WTC11 (cell line): ENCODE measurements at regions not wholly inside any gene's neighbourhood (a gene's known extent, or its start where the extent isn't known, plus 50 kb on each side); places are given as distances from the start of the nearest gene placed in this dataset.

Experiments
- ATAC-seq: fragments of 200-7000 bp; cut with Tn5 transposase; 2 replicates; pipeline ENCODE4 v1.10.0; 2021; ENCODE audit warnings: mild to moderate bottlenecking, moderate library complexity
- CTCF ChIA-PET: fragments of 300-600 bp; sonication (Branson Sonifier 250); formaldehyde crosslinking; loops from one replicate; lab custom pipeline; 2021; ENCODE audit warnings: antibody characterized with exemption; lab: Charles Lee
- POLR2A ChIA-PET: fragments of 350-600 bp; sonication (Branson Sonifier 250); formaldehyde crosslinking; loops from one replicate; lab custom pipeline; 2021; ENCODE audit warnings: antibody characterized with exemption; lab: Charles Lee
- DNase-seq: peaks from one replicate; pipeline ENCODE4 v3.0.0; 2021; ENCODE audit warnings: low spot score
- H3K27ac Mint-ChIP-seq: 2 replicates; pipeline ENCODE4 v1.8.0; 2021; ENCODE audit warnings: mixed read lengths
- H3K27me3 Mint-ChIP-seq: 2 replicates; pipeline ENCODE4 v1.8.0; 2021; ENCODE audit warnings: low read depth, mild to moderate bottlenecking, moderate library complexity, mixed read lengths
- H3K36me3 Mint-ChIP-seq: 2 replicates; pipeline ENCODE4 v1.8.0; 2021; ENCODE audit warnings: mixed read lengths
- H3K4me1 Mint-ChIP-seq: 2 replicates; pipeline ENCODE4 v1.8.0; 2022; ENCODE audit warnings: mixed read lengths
- H3K4me3 Mint-ChIP-seq: 2 replicates; pipeline ENCODE4 v1.8.0; 2021; ENCODE audit warnings: mild to moderate bottlenecking, moderate library complexity, mixed read lengths
- H3K9me3 Mint-ChIP-seq: 2 replicates; pipeline ENCODE4 v1.8.0; 2021; ENCODE audit warnings: mixed read lengths
- AR ChIP-seq: fragments of 250-450 bp; sonication (Bioruptor Pico); IDR thresholded peaks from 2 replicates; pipeline ENCODE4 v1.9.0; 2021; ENCODE audit warnings: mild to moderate bottlenecking
- GTF2I ChIP-seq: fragments of 250-450 bp; sonication (Bioruptor Pico); conservative IDR thresholded peaks from 2 replicates; pipeline ENCODE4 v1.4.0; 2021; ENCODE audit warnings: mild to moderate bottlenecking
- IRF2 ChIP-seq: sonication (generic); formaldehyde crosslinking; IDR thresholded peaks from 2 replicates; pipeline ENCODE4 v1.8.0; 2022; ENCODE audit warnings: low read depth, missing genetic modification reagents, borderline replicate concordance
- JAZF1 ChIP-seq: fragments of 250-450 bp; sonication (Bioruptor Pico); IDR thresholded peaks from 2 replicates; pipeline ENCODE4 v1.9.0; 2021; ENCODE audit warnings: moderate library complexity, mild to moderate bottlenecking, inconsistent platforms
- MAX ChIP-seq: sonication (generic); formaldehyde crosslinking; IDR thresholded peaks from 2 replicates; pipeline ENCODE4 v1.8.0; 2022; ENCODE audit warnings: mild to moderate bottlenecking, missing genetic modification reagents
- MXD4 ChIP-seq: fragments of 250-450 bp; sonication (Bioruptor Pico); IDR thresholded peaks from 2 replicates; pipeline ENCODE4 v1.8.0; 2021; ENCODE audit warnings: mild to moderate bottlenecking, moderate library complexity, borderline replicate concordance
- NFATC4 ChIP-seq: fragments of 250-450 bp; sonication (Bioruptor Pico); IDR thresholded peaks from 2 replicates; pipeline ENCODE4 v1.9.0; 2021; ENCODE audit warnings: mild to moderate bottlenecking
- NR1H2 ChIP-seq: sonication (generic); formaldehyde crosslinking; IDR thresholded peaks from 2 replicates; pipeline ENCODE4 v1.9.0; 2021; ENCODE audit warnings: mild to moderate bottlenecking, moderate library complexity, missing genetic modification reagents
- PRDM15 ChIP-seq: sonication (generic); formaldehyde crosslinking; IDR thresholded peaks from 2 replicates; pipeline ENCODE4 v1.8.0; 2022; ENCODE audit warnings: missing genetic modification reagents
- PREB ChIP-seq: sonication (generic); formaldehyde crosslinking; IDR thresholded peaks from 2 replicates; pipeline ENCODE4 v1.8.1; 2022; ENCODE audit warnings: mild to moderate bottlenecking, missing genetic modification reagents, moderate library complexity, borderline replicate concordance
- SOX15 ChIP-seq: fragments of 250-450 bp; sonication (Bioruptor Pico); IDR thresholded peaks from 2 replicates; pipeline ENCODE4 v1.9.0; 2021; ENCODE audit warnings: mild to moderate bottlenecking
- TEAD1 ChIP-seq: sonication (generic); formaldehyde crosslinking; IDR thresholded peaks from 2 replicates; pipeline ENCODE4 v1.8.0; 2022; ENCODE audit warnings: mild to moderate bottlenecking, missing genetic modification reagents
- USF1 ChIP-seq: sonication (generic); formaldehyde crosslinking; IDR thresholded peaks from 2 replicates; pipeline ENCODE4 v1.8.0; 2022; ENCODE audit warnings: mild to moderate bottlenecking, missing genetic modification reagents
- ZNF121 ChIP-seq: sonication (generic); formaldehyde crosslinking; IDR thresholded peaks from 2 replicates; pipeline ENCODE4 v1.8.0; 2023; ENCODE audit warnings: missing genetic modification reagents
- ZNF232 ChIP-seq: sonication (generic); formaldehyde crosslinking; IDR thresholded peaks from 2 replicates; pipeline ENCODE4 v1.8.0; 2022; ENCODE audit warnings: mild to moderate bottlenecking, missing genetic modification reagents
- ZNF317 ChIP-seq: sonication (generic); formaldehyde crosslinking; IDR thresholded peaks from 2 replicates; pipeline ENCODE4 v1.8.1; 2023; ENCODE audit warnings: low read depth, mild to moderate bottlenecking, moderate library complexity, missing genetic modification reagents, borderline replicate concordance
- TF ChIP-seq, protein P1 (sequence below): sonication (generic); formaldehyde crosslinking; IDR thresholded peaks from 2 replicates; pipeline ENCODE4 v1.8.1; 2023; ENCODE audit warnings: mild to moderate bottlenecking, missing genetic modification reagents
- TF ChIP-seq, protein P2 (sequence below): sonication (generic); formaldehyde crosslinking; IDR thresholded peaks from 2 replicates; pipeline ENCODE4 v1.8.1; 2023; ENCODE audit warnings: mild to moderate bottlenecking, moderate library complexity, missing genetic modification reagents
- TF ChIP-seq, protein P3 (sequence below): sonication (generic); formaldehyde crosslinking; IDR thresholded peaks from 2 replicates; pipeline ENCODE4 v1.8.1; 2022; ENCODE audit warnings: missing genetic modification reagents, borderline replicate concordance
- TF ChIP-seq, protein P4 (sequence below): fragments of 250-450 bp; sonication (Bioruptor Pico); IDR thresholded peaks from 2 replicates; pipeline ENCODE4 v1.9.0; 2021; ENCODE audit warnings: mild to moderate bottlenecking

- Mint-ChIP-seq H3K9me3 (peaks cover 6% of the 10 kb centered on the region), H3K4me1 (no peaks in the 10 kb centered on the region), H3K27me3 (peaks cover under 1% of the 10 kb centered on the region)
Observed at GRCh38 chr1:228889289-228889688, 154.0 kb downstream of the RHOU start.

GRCh38 chr1:228891272-228892034 is 156.2 kb downstream of the RHOU start:
- H3K27me3 Mint-ChIP-seq: no peaks in the 10 kb centered on the region; the same call in 1 of the 2 replicates
- H3K27ac Mint-ChIP-seq: no peak overlapping the region
- H3K36me3 Mint-ChIP-seq: 0 out of 2 replicates have a peak, but pooled peaks cover 5% of the 10 kb centered on the region
- ChIA-PET CTCF (interaction anchor here (0.6 kb wide), 1 partner anchor 113 kb away, joined by 3 read pairs; no protein-coding TSS in a partner anchor), POLR2A (no interaction called here)
- H3K4me1 Mint-ChIP-seq: no peaks in the 10 kb centered on the region
- DNase-seq: no peak
- ATAC-seq: no peak
- H3K9me3 Mint-ChIP-seq: 0 out of 2 replicates have a peak, but pooled peaks cover 5% of the 10 kb centered on the region
- H3K4me3 Mint-ChIP-seq: no peak overlapping the region
- TF ChIP-seq ZNF317 (CRISPR knock-in tag) (no peak), ZNF232 (CRISPR knock-in tag) (no peak), USF1 (CRISPR knock-in tag) (no peak), AR (CRISPR knock-in tag) (no peak), GTF2I (CRISPR knock-in tag) (no peak), IRF2 (CRISPR knock-in tag) (no peak), MXD4 (no peak), TEAD1 (CRISPR knock-in tag) (no peak), NFATC4 (no peak), MAX (CRISPR knock-in tag) (no peak), PREB (CRISPR knock-in tag) (no peak), SOX15 (CRISPR knock-in tag) (no peak), PRDM15 (CRISPR knock-in tag) (no peak), ZNF121 (CRISPR knock-in tag) (no peak)
- TF ChIP-seq, protein P1, sequence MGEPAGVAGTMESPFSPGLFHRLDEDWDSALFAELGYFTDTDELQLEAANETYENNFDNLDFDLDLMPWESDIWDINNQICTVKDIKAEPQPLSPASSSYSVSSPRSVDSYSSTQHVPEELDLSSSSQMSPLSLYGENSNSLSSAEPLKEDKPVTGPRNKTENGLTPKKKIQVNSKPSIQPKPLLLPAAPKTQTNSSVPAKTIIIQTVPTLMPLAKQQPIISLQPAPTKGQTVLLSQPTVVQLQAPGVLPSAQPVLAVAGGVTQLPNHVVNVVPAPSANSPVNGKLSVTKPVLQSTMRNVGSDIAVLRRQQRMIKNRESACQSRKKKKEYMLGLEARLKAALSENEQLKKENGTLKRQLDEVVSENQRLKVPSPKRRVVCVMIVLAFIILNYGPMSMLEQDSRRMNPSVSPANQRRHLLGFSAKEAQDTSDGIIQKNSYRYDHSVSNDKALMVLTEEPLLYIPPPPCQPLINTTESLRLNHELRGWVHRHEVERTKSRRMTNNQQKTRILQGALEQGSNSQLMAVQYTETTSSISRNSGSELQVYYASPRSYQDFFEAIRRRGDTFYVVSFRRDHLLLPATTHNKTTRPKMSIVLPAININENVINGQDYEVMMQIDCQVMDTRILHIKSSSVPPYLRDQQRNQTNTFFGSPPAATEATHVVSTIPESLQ (CRISPR knock-in tag): no peak
- TF ChIP-seq, protein P2, sequence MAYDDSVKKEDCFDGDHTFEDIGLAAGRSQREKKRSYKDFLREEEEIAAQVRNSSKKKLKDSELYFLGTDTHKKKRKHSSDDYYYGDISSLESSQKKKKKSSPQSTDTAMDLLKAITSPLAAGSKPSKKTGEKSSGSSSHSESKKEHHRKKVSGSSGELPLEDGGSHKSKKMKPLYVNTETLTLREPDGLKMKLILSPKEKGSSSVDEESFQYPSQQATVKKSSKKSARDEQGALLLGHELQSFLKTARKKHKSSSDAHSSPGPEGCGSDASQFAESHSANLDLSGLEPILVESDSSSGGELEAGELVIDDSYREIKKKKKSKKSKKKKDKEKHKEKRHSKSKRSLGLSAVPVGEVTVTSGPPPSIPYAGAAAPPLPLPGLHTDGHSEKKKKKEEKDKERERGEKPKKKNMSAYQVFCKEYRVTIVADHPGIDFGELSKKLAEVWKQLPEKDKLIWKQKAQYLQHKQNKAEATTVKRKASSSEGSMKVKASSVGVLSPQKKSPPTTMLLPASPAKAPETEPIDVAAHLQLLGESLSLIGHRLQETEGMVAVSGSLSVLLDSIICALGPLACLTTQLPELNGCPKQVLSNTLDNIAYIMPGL (CRISPR knock-in tag): no peak
- TF ChIP-seq, protein P3, sequence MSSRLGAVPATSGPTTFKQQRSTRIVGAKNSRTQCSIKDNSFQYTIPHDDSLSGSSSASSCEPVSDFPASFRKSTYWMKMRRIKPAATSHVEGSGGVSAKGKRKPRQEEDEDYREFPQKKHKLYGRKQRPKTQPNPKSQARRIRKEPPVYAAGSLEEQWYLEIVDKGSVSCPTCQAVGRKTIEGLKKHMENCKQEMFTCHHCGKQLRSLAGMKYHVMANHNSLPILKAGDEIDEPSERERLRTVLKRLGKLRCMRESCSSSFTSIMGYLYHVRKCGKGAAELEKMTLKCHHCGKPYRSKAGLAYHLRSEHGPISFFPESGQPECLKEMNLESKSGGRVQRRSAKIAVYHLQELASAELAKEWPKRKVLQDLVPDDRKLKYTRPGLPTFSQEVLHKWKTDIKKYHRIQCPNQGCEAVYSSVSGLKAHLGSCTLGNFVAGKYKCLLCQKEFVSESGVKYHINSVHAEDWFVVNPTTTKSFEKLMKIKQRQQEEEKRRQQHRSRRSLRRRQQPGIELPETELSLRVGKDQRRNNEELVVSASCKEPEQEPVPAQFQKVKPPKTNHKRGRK (CRISPR knock-in tag): no peak
- TF ChIP-seq, protein P4, sequence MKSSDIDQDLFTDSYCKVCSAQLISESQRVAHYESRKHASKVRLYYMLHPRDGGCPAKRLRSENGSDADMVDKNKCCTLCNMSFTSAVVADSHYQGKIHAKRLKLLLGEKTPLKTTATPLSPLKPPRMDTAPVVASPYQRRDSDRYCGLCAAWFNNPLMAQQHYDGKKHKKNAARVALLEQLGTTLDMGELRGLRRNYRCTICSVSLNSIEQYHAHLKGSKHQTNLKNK (CRISPR knock-in tag): no peak

More at GRCh38 chr1:228889289-228889688, 154.0 kb downstream of the RHOU start:
- no peak for TF ChIP-seq JAZF1 (CRISPR knock-in tag)
- no peak for TF ChIP-seq NR1H2 (CRISPR knock-in tag)
- Mint-ChIP-seq H3K27ac (no peak overlapping the region), H3K36me3 (peaks cover 8% of the 10 kb centered on the region), H3K4me3 (no peak overlapping the region)
- ChIA-PET CTCF (no interaction called here), POLR2A (no interaction called here)
- no peak for DNase-seq
- ATAC-seq: no peak
